DMS79 (cell line): ENCODE measurements at regions not wholly inside any gene's neighbourhood (a gene's known extent, or its start where the extent isn't known, plus 50 kb on each side); places are given as distances from the start of the nearest gene placed in this dataset.
"Not testable (repeated sequence)": the region's sequence is repeated elsewhere in the genome, so short reads cannot be mapped to it uniquely, and the experiment has no call there.

Source experiments
- DNase-seq: peaks from one replicate; lab custom pipeline; 2025; lab: John Stamatoyannopoulos, UW

DNA sequence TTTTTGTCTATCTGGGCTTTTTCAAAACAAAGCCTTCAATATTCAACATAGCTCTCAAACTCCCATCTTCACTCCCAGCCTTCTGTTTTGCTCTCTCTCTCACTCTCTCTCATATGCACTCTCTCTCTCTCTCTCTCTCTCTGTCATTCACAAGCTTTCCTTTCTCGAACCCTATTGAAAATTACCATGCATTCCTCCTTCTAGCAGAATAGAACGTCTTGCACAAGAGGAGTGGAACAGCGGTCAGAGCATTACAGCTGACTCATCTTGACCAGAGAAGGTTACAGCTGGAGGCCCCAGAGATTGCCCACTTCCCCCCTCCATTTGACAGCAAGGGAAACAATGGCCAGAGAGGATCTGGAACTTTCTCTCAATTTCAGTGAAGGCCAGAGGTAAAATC is 51.0 kb upstream of the LIFR start:
- no peak for DNase-seq

DNA sequence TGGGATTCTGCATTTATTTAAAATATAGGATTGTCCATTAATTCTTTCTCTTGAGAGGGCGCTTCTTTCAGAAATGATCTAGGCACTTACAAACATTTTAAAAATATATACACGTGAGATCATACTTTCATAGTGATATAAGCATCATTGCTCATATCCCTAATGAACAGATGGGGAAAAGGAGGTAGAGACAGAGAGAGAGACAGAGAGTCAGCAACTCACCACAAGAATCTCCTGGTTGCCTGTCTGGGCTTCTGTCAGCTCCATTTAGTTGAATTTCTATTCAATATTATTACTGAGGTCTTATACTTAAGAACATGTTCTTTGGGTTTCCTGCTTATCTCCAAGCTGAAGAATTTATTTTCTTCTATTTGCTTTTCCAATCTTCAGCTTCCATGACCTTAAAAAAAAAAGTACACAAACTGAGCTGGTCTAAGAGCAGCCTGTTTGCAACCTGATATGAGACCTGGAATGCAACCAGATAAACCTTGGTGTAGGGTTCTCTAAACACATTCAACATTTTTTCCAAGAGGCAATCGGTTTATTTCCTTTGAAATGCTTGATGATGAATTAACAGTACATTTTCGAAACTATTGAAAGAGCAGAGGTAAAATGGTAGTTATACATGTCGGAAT is 51.6 kb upstream of the LIFR start:
- DNase-seq, result peak; percentile 2

DNA sequence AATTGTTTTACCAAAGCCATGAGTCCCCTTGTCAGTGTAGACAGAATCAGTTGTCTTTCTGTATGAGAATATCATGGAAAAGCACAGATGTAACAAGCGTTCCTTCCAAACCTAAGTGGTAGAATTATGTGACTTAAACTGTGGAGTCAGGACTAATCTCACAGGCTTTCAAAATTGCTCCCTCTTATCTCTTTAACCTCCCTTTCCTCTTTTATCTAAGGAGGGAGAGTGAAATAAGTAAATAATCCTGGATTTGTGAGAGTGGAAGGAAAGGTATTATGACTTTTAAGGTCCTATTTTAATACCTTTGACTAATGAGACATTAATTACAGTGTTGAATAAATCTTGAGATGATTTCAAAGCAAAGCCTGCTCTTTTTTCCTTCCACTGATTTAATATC is 52.4 kb upstream of the LIFR start:
- DNase-seq, result no peak

DNA sequence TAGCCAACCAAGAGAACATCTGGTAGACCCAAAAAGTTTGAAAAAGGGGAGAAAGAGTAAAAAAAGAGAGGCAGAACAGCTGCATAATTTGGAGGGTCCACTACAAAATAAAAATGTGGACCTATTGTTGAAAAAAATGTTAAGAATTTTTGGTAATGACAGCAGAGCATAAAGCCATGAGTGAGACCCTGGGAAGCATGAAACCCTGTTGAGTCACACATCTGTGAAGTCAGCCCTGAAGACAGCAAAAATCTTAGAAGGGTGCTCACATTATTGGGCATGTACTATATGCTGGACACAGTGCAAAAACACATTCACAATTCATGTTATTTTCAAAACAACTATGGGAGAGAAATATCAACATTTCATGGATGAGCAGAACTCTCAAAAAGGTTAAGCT is 56.4 kb upstream of the LIFR start:
- no peak for DNase-seq

DNA sequence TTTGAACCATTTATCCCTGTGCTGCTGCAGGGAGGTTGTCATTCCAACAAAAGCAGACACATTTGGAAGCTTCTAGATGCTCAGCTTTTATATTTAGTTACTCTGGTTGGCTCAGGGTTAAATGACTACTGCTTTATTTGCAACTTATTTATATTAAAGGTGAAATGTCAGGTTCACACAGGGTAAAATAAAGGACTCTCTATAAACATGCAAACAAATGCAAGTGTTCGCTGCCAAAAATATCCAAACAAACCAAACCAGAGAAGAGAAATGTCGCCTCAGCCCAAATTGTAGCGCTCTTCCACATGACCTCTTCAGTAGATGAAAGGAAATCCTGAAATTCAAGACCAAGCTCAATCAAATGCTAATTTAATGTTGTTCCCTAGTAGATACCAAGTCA is 57.0 kb upstream of the LIFR start:
- no peak for DNase-seq

DNA sequence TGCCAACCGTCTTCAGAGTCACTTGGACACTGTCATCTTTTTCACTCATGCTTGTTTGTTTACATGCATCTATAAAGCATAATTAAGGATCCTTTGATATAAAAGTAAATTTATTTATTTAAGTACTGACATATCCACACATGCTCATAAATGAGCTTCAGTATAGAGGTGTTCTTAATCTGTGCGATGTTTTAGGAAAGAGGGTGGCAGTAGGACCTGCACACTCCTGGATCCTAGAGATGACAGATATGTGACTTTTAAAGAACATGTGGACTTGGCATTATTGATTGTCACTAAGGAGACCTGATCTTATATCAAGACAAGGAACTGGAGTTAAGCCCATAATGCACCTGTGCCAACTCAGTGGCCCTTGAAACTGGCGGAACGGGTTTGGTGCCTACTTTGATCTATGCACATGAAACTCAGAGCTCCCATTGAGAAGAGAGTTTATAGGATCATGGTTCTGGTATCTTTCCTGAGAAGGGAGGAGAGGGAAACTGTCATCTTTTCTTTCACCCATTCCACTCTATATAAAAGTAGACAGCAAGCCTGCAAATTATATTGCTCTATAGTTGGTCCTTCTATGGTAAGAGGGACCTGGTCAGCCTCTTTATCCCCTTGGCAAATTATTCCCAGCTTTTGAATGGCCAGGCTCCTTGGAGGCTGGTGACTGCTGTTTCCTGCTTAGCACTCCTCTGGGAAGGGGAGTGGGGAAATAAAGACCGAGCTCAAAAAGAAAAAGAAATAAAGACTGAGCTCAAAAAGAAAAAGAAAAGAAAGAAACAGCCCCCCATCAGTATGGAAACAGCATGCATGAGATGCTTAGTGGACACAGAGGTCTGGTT is 57.8 kb upstream of the LIFR start:
- peak; percentile 32 for DNase-seq

DNA sequence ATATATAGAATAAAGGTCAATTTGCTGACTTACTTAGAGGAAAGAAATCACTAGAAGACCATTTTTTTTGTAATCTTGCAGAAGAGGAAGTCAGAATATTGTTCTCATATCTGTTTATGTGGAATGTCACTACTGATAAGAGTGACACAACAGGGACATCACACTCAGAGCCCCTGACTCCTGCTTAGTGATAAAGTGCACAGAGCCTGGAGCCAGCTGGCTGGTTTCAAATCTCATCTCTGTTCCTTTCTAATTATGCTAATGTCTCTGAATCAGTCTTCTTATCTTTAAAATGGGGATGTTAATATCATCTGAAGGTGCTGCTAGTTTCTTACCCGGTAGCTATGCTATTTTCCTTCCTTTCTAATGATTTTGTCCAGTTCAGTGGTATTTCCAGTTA is 58.6 kb upstream of the LIFR start:
- no peak for DNase-seq

DNA sequence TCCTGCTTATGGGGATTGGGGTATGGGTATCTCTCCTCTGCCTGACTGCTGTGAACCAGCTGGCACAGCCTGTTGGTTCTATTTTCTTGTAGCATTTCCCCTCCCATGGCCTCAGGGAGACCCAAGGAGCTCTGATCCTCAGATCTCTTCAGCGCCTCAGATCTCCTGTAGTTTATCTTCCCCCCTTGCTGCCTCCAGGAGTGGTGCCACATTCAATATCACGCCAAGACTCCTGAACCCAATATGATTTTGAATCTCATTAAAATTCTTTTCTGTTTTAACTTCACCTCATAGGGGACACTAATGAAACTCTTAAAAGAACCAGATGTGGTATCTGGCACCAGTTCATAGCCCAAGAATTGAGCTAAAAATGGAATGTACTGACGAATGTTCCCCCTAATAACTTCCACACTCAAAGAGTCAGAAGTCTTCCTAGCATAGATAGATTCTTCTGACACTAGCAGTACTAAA is 59.6 kb upstream of the LIFR start:
- no peak for DNase-seq

DNA sequence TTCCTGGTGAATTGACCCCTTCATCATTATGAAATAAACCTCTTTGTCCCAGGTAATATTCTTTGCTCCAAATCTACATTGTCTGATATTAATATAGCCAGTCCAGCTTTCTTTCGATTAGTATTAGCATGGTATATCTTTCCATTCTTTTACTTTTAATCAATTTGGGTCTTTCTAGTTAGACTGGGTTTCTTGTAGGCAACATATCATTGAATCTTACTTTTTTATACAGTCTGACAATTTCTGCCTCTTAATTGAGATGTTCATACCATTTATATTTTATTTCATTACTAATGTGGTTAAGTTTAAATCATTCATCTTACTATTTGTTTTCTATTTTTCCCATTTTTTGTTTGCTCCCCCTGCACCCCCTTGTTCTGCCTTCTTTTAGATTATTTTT is 61.7 kb upstream of the LIFR start:
- no peak for DNase-seq

DNA sequence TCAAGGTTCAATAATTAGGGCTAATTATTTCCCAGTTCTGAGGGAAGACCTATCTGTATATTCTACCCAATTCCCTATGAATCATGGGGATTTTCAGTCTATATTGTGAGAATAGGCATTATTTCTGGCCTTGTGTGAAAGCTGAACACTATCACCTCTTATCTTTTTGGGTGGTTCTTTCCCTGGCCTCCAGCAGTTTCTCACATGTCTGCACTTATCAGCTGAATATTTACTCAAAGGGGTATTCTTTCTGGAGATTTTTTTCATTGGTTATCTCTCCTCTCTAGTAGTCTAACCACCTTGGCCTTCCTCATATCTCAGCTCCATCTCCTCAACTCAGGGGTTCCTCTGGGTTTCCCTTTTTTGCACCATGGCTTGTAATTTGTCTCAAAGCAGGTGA is 64.9 kb upstream of the LIFR start:
- no peak for DNase-seq

DNA sequence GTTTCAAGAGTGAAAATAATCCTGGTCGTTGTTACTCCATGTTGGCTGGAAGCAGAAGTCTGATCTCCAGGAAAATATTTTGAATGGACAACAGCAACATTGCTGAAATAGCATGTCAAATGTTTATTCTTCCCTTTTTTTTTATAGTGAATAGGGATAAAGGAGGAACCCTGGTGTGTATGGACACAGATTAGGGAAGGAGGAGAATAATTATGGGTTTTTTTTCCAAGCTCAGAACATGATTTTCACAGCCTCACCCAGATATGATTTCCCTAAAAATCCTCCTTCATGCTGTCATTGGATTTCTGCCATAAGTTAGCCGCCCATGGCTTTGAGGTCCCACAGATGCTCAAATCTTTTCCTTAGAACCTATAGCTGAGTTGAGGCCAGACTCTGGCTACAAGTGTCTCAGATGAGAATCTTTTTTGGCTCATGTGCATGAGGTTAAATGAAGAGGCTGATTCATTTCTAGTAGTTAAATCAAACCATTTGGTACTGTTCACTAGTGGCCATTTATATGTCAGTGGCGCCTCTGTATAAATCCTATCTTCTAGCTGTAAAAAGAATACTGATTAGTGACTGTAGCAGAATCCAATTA is 65.5 kb upstream of the LIFR start:
- DNase-seq, result no peak

DNA sequence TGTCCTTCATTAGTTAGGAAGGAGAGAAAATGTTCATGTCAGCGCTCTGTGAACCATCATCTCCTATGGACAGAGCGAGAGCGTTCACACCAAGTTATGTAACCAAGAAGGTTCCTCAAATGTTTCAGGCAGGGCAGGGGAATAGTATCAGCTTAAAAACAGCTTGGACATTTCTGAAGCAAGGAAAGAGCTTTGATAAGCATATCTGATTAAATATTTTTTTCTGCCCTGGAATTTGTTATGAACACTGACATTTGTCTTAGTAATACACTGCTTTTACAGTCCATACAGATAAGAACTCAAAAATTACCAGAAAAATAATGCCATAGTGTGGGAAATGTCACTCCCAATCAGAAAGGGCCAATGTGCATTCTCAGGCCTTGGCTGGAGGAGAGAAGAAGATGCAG is 66.3 kb upstream of the LIFR start:
- DNase-seq, result no peak

DNA sequence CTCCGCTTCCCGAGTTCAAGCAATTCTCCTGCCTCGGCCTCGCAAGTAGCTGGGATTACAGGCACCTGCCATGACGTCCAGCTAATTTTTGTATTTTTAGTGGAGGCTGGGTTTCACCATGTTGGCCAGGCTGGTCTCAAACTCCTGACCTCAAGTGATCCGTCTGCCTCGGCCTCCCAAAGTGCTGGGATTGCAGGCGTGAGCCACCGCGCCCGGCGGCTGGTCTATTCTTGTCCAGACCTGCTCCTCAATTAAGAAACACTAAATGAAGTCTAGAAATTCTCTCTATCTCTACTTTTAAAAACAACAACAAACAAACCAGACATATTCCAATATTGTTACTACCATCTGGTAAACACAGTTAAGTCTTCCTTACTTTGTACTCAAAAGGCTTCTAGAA is 68.1 kb upstream of the LIFR start:
- not testable (repeated sequence) for DNase-seq

DNA sequence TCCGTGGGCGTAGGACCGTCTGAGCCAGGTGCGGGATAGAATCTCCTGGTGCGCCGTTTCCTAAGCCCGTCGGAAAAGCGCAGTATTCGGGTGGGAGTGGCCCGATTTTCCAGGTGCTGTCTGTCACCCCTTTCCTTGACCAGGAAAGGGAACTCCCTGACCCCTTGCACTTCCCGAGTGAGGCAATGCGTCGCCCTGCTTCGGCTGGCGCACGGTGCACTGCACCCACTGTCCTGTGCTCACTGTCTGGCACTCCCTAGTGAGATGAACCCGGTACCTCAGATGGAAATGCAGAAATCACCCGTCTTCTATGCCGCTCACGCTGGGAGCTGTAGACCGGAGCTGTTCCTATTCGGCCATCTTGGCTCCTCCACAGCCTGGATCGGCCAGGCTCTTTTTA is 74.9 kb upstream of the LIFR start:
- not testable (repeated sequence) for DNase-seq

DNA sequence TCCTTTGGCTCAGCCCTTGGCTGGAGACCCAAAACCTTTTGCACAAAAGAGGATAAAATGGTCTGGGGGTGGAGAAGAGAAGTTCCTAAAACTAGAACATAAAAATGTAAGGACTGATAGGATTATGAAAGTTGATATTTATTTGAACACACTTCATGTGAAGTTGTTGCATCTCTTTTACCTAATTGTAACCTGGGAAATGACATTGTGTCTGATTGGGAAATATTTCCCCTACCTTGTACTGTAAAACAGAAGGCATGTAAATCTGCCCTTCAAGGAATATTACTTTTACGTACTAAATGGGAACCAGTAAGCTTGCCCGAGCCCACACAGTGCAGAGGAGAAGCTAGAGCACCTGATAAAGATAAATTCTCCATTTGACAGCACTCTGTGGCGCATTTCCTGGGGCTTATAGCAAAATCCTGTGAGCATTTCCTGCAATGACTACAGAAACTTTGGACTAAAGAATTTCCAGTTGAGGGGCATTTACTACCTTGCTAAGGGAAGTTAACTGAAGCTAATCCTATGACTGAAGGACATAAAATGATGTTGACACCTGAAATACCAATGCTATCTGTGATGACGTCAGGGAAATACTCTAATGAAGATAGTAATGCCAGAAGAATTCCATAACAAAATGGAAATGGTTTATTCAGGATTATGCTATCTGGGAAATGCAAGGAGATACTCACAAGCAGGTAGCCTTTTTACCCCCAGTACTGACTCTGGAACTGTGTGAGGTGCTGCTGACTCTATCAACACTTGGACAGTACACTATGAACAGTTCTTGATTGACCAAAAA is 78.3 kb upstream of the LIFR start:
- DNase-seq, result no peak

DNA sequence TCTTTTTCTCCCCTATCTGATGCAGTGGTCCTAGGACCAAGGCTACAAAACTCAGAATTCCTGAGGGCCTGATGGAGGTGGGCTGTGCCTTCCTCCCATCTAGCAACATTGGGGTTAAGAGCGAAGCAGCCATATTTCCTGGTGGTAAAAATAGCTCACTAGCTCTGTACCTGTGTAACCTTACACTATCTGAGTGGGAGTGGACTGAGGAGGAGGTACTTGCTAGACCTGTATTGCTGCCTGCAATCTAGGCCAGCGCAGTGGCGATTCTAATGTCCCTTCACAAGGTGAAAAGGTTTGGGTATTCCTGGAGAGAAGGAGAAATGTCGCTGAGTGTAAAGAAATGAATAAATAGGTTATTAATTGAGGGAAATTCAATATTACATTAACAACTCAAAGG is 80.2 kb upstream of the LIFR start:
- DNase-seq, result no peak

DNA sequence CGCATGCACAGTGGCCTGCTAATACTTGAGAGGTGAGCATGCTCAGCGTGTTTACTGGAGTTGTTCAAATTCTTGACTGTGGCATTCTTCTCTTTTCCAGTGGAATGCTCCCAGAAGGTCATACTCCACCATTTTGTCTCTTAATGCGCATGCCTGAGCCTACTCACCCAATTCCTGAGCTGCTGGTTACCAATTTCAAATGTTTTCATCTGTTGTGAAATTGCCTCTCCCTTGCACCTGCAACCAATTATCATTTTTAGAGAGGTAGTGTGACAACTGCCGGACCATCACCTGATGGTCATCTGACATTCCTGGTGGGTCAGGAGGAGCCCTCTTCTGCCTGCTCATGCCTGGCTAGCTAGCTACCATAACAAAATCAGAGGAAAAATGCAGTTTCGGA is 82.2 kb upstream of the LIFR start:
- no peak for DNase-seq

DNA sequence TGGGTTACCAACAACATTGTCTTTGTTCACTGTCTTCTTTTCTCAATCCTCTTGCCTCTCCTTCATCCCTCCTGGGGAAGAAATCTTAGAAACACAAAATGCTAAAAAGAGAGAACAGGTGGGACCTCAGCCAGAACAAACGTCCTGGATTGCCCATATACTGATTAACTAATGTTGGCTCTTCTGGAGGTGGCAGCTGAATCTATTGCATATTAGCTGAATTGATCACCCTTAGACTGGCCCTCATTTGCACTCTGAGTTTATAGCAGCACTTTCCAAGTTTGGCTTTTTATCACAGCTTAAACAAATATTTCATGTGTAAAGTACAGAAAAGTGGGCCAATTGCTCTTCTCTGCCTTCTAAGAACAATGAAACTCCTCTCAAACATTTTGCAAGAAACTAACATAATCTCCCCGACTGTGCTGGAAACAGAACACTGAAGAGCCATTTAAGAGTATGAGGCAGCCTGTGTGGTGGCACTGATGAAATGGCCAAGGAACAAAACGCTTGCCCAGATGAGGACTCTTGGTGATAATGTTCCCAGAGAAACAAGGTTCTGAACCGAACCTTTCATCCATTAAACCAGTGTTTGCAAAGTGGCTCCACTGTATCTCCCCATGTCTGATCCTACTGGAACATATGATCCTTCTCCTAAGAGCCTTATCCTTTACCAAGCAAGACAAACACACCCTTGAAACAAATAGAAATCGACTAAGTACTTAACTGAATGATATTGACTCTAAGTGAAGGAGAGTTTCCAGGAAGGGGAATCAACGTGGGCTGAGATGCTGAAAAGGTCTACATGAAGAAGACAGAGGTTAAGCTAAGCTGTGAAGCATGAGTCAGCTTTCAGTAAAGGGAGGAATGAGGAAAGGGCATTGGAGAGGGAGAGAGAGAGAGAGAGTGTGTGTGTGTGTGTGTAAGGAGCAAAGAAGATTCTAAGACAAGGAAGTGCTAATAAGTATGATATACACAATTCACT is 83.2 kb upstream of the LIFR start:
- no peak for DNase-seq

DNA sequence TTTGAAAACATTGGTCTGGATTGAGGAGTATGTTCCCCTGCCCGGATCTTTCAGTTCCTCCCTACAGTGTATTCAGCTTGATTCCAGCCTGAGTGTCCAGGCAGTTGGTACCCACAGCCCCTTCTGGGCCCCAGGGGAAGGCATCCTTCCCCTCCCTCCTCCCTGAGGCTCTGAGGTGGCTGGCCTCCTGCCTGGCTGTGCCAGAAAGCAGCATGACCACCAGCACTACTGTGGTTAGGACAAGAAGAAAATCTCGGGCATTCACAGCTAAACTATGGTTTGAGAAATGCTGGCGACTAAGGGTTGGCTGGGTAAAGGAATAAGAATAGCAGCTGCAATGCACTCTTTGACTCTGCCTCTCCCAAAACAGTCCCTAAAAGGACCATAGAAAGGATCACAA is 84.6 kb upstream of the LIFR start:
- no peak for DNase-seq

DNA sequence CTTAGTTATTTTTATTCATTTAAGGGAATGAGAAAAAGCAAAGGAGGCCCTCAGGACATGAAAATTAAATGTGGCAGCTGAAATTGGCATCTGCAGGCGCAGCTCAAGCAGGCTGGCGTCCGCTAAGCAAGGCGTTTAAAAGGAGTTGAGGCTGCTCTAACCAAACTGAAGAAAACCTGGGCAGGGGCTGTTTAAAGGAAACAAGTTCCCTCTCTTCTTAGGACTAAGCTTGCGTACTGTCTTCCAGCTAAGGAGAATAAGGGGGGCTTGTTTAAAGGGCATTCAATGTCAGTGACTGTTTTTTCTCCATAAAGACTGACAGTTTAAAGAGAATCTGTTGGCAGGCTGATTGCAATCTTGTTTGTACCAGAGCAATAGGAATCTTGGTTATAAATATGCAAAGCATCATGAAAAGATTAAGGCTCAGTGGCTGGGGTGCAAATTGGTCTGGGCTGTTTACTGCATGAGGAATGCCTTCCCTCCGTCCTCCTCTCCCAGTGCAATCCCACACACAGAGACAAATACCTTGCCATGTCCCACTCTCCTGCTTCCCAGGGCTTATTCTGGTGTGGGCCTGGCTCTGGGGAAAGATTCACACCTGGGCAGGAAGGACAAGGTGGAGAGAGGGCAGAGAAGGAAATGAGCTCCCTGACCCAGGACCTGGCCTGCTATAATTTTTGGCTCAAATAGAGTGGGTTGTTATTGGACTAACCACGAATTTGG is 85.9 kb upstream of the LIFR start:
- DNase-seq, result no peak

DNA sequence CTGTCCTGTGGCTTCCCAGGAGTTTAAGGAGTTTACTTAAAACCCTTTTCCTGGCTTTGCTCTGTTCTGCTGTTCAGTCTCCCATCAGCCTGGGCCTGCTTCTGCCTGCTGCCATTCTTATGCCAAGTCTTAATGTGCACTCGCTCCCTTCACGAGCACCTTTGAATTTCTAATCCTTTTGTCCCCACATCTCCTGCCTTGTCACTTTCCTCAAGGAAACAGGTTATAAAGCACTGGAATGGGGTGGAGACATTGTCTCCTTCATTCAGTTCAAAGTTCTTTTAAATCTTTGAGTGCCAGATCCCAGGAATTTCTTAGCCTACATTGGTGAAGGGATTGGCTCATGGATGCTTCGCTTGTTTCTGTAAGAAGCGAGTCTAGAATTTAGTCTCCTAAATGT is 87.2 kb upstream of the LIFR start:
- DNase-seq, result no peak
